HUES48 (cell line): ENCODE measurements at regions not wholly inside any gene's neighbourhood (a gene's known extent, or its start where the extent isn't known, plus 50 kb on each side); places are given as distances from the start of the nearest gene placed in this dataset.

Source experiments
- H3K27ac ChIP-seq: one replicate; pipeline ENCODE4 v1.7.0; 2013; ENCODE audit warnings: low read depth, low read length, inconsistent platforms
- H3K27me3 ChIP-seq: 2 replicates; pipeline ENCODE4 v1.6.1; 2013; ENCODE audit warnings: mild to moderate bottlenecking, low read length; ENCODE audit not compliant: control insufficient read depth, insufficient read depth
- H3K36me3 ChIP-seq: 2 replicates; pipeline ENCODE4 v1.6.1; 2013; ENCODE audit warnings: low read length; ENCODE audit not compliant: control insufficient read depth, insufficient read depth
- H3K4me1 ChIP-seq: 2 replicates; pipeline ENCODE4 v1.6.1; 2013; ENCODE audit warnings: mild to moderate bottlenecking, low read length; ENCODE audit not compliant: control insufficient read depth, insufficient read depth
- H3K4me3 ChIP-seq: 2 replicates; pipeline ENCODE4 v1.5.1; 2013; ENCODE audit warnings: mild to moderate bottlenecking, low read depth, low read length
- H3K9ac ChIP-seq: 2 replicates; pipeline ENCODE4 v1.6.1; 2013; ENCODE audit warnings: mild to moderate bottlenecking, low read depth, low read length, moderate library complexity
- H3K9me3 ChIP-seq: 2 replicates; pipeline ENCODE4 v1.6.1; 2013; ENCODE audit warnings: low read length; ENCODE audit not compliant: control insufficient read depth, insufficient read depth

DNA sequence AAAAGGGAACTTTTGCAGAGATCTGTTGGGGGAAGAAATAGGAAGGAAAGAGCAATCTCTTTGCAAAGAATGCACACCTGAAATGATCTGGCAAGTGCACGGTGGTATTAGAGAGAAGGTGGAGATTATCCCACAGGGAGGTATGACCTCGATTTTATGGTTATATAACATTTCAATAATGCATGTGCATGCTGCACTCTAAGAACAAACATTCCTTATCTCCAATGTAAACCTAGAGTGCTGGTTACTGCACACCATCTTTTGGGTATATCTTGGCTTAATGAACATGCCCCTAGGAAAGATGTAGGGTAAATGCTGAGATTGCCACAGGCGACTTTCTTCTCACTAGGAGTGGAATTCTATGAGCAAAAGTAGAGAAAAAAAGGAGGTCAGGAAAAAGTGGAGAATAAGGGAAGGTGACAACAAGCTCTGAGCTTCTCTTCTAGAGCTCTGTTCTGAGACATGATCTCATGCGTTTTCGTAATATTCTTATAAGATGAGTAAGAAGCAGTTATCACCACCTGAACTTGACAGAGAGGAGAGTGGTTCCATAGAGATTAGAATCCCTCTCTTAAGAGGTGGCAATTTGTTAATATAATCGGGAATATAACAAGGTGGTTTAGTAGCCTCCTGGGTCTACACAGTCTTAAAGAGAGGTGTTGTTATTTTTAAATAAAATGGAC lies 117.5 kb upstream of the TMC3 start:
- Histone ChIP-seq H3K27ac (no peak overlapping the region), H3K9me3 (no peaks in the 10 kb centered on the region), H3K27me3 (no peaks in the 10 kb centered on the region), H3K4me3 (no peak overlapping the region), H3K36me3 (no peaks in the 10 kb centered on the region), H3K4me1 (no peaks in the 10 kb centered on the region), H3K9ac (no peak overlapping the region)

DNA sequence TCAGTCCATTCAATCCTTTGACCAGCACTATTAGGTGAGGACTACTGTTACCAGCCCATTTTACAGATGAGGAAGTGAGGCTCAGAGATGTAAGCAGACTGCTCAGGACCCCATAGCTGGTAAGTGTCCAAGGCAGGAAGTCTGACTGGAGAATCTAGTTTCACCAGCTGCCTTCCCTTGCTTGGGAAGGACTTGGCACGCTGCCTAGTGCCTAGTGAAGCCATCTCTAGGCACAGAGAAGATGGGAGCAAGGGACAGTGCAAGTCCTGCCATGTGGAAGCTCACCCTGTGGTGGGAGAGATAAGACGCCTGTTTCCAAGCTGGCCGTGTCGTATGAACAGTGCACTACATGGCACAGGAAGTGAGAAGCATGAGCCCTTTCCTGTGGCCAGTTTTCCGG lies 111.8 kb upstream of the TMC3 start:
- Histone ChIP-seq H3K9me3 (no peaks in the 10 kb centered on the region), H3K36me3 (no peaks in the 10 kb centered on the region), H3K27ac (no peak overlapping the region), H3K4me3 (no peak overlapping the region), H3K9ac (no peak overlapping the region), H3K4me1 (no peaks in the 10 kb centered on the region), H3K27me3 (no peaks in the 10 kb centered on the region)

- H3K36me3 ChIP-seq, result no peaks in the 10 kb centered on the region
- H3K4me3 ChIP-seq, result no peak overlapping the region
- no peaks in the 10 kb centered on the region for H3K4me1 ChIP-seq
- no peaks in the 10 kb centered on the region for H3K9me3 ChIP-seq
- H3K9ac ChIP-seq, result no peak overlapping the region
- H3K27ac ChIP-seq, result no peak overlapping the region
- H3K27me3 ChIP-seq, result no peaks in the 10 kb centered on the region
Measured at GRCh38 chr15:81484086-81484955, 110.3 kb upstream of the TMC3 start.

DNA sequence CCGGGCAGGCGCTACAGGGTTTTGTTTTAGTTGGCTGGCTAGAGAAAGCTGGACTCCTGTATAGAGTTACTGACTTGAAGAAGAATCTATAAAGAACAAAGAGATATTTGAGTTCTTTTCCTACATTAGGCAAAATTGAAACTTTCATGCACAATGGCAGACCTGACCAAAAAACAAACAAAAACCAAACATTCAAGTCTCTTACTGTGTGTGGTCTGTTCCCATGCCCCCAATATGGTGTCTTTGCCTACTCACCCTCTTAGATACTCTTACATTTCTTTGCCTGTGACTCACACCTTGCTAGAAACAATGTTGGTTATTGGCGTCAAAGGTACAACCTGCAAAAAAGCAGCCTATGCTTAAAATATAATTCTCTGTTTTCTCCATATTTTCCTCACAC lies 109.5 kb upstream of the TMC3 start:
- no peak overlapping the region for H3K9ac ChIP-seq
- no peaks in the 10 kb centered on the region; the same call in 1 of the 2 replicates for H3K4me1 ChIP-seq
- H3K27ac ChIP-seq, result no peak overlapping the region
- no peaks in the 10 kb centered on the region for H3K9me3 ChIP-seq
- H3K36me3 ChIP-seq, result no peaks in the 10 kb centered on the region
- no peaks in the 10 kb centered on the region for H3K27me3 ChIP-seq
- no peak overlapping the region for H3K4me3 ChIP-seq

GRCh38 chr15:81481346-81481745 lies 107.3 kb upstream of the TMC3 start:
- Histone ChIP-seq H3K4me1 (no peaks in the 10 kb centered on the region; the same call in 1 of the 2 replicates), H3K4me3 (no peak overlapping the region)

GRCh38 chr15:81480645-81481053 lies 106.6 kb upstream of the TMC3 start:
- Histone ChIP-seq H3K9ac (no peak overlapping the region), H3K27ac (no peak overlapping the region), H3K27me3 (no peaks in the 10 kb centered on the region), H3K4me3 (no peak overlapping the region), H3K4me1 (no peaks in the 10 kb centered on the region; the same call in 1 of the 2 replicates), H3K36me3 (no peaks in the 10 kb centered on the region), H3K9me3 (no peaks in the 10 kb centered on the region)

More at GRCh38 chr15:81481346-81481745, 107.3 kb upstream of the TMC3 start:
- no peaks in the 10 kb centered on the region for H3K27me3 ChIP-seq
- no peaks in the 10 kb centered on the region for H3K9me3 ChIP-seq
- H3K9ac ChIP-seq, result no peak overlapping the region
- H3K27ac ChIP-seq, result no peak overlapping the region
- no peaks in the 10 kb centered on the region for H3K36me3 ChIP-seq

GRCh38 chr15:81478354-81478753 lies 104.3 kb upstream of the TMC3 start:
- no peak overlapping the region for H3K27ac ChIP-seq
- H3K9me3 ChIP-seq, result no peaks in the 10 kb centered on the region
- H3K4me1 ChIP-seq, result no peaks in the 10 kb centered on the region; the same call in 1 of the 2 replicates
- no peak overlapping the region for H3K9ac ChIP-seq
- H3K4me3 ChIP-seq, result no peak overlapping the region
- H3K36me3 ChIP-seq, result no peaks in the 10 kb centered on the region
- H3K27me3 ChIP-seq, result no peaks in the 10 kb centered on the region

DNA sequence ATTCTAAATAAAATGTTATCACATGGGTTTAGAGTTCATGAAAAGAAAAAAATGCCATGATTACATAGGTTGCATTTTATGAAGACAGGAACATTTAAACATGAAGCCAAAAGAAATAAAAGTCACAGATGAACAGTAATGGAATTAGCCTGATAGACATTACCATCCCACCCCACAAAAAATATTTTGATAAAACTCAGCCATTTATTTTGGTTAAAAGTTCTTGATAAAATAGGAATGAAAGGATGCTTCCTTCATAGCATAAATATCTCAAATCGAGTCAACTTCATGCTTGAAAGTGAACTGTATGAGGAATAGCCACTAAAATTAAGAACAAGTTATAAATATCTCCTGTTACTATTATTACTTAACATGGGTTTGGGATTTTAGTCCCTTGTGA lies 101.9 kb upstream of the TMC3 start:
- no peaks in the 10 kb centered on the region for H3K27me3 ChIP-seq
- H3K27ac ChIP-seq, result no peak overlapping the region
- H3K4me1 ChIP-seq, result no peaks in the 10 kb centered on the region; the same call in 1 of the 2 replicates
- no peaks in the 10 kb centered on the region for H3K9me3 ChIP-seq
- no peak overlapping the region for H3K4me3 ChIP-seq
- H3K36me3 ChIP-seq, result no peaks in the 10 kb centered on the region
- no peak overlapping the region for H3K9ac ChIP-seq

DNA sequence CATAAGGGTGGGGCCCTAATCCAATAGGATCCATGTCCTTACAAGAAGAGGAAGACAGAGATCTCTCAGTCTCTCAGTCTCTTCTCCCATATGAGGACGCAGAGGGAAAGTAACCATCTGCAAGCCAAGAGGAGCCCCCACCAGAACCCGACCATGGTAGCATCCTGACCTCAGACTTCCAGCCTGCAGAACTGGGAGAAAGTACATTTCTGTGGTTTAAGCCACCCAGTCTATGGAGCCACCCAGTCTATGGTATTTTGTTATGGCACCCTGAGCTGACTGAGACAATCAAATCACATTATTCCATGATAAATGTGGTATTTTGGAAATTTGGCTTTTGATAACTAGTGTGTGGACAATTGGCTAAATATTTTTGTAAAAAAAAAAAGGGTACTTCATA lies 101.5 kb upstream of the TMC3 start:
- no peaks in the 10 kb centered on the region for H3K27me3 ChIP-seq
- H3K36me3 ChIP-seq, result no peaks in the 10 kb centered on the region
- no peak overlapping the region for H3K27ac ChIP-seq
- no peak overlapping the region for H3K4me3 ChIP-seq
- H3K9ac ChIP-seq, result no peak overlapping the region
- no peaks in the 10 kb centered on the region; the same call in 1 of the 2 replicates for H3K4me1 ChIP-seq
- H3K9me3 ChIP-seq, result no peaks in the 10 kb centered on the region

GRCh38 chr15:81473946-81474345 lies 99.9 kb upstream of the TMC3 start:
- Histone ChIP-seq H3K27ac (no peak overlapping the region), H3K9me3 (no peaks in the 10 kb centered on the region), H3K27me3 (no peaks in the 10 kb centered on the region), H3K36me3 (no peaks in the 10 kb centered on the region), H3K9ac (no peak overlapping the region), H3K4me3 (no peak overlapping the region), H3K4me1 (no peaks in the 10 kb centered on the region; the same call in 1 of the 2 replicates)

GRCh38 chr15:81473177-81473576 lies 99.2 kb upstream of the TMC3 start:
- Histone ChIP-seq H3K4me3 (no peak overlapping the region), H3K27ac (no peak overlapping the region), H3K27me3 (no peaks in the 10 kb centered on the region), H3K4me1 (no peaks in the 10 kb centered on the region; the same call in 1 of the 2 replicates), H3K9me3 (no peaks in the 10 kb centered on the region), H3K9ac (no peak overlapping the region), H3K36me3 (no peaks in the 10 kb centered on the region)
